ENCODE measurements at regions not wholly inside any gene's neighbourhood (a gene's known extent, or its start where the extent isn't known, plus 50 kb on each side); places are given as distances from the start of the nearest gene placed in this dataset.

GRCh38 chr16:87126403-87127025 lies 190.7 kb downstream of the C16orf95 start:
- ChIA-PET POLR2A (no interaction called here), CTCF (no interaction called here)
- TF ChIP-seq ZNF214 (tag by site-specific recombination; IDR thresholded peaks at IDR 0.05; ENCODE audit: borderline replicate concordance) (no peak), RBAK (tag by site-specific recombination; IDR thresholded peaks at IDR 0.05) (no peak), ZNF23 (tag by site-specific recombination; IDR thresholded peaks at IDR 0.05; ENCODE audit: borderline replicate concordance) (no peak), ZNF549 (tag by site-specific recombination; IDR thresholded peaks at IDR 0.05) (no peak), ZNF114 (tag by site-specific recombination; IDR thresholded peaks at IDR 0.05) (no peak)

GRCh38 chr16:87127061-87127765 lies 190.0 kb downstream of the C16orf95 start:
- Histone ChIP-seq H3K4me1 (ENCODE audit: control insufficient read depth, insufficient read depth, low read length) (no peaks in the 10 kb centered on the region), H3K36me3 (ENCODE audit: control insufficient read depth in 2 of 2, insufficient read depth in 1 of 2, low read length in 2 of 2) (no peaks in the 10 kb centered on the region), H3K9me3 (ENCODE audit: control insufficient read depth, insufficient read depth, low read depth, low read length) (no peaks in the 10 kb centered on the region), H3K4me3 (ENCODE audit: low read depth, low read length) (no peak overlapping the region), H3K27ac (ENCODE audit: extremely low read depth, low read depth, low read length) (no peak overlapping the region)
- ChIA-PET POLR2A (no interaction called here), CTCF (no interaction called here)
- TF ChIP-seq ZNF677 (tag by site-specific recombination; IDR thresholded peaks at IDR 0.05) (no peak), ZNF266 (tag by site-specific recombination; IDR thresholded peaks at IDR 0.05; ENCODE audit: low read depth) (no peak), ZIC2 (tag by site-specific recombination; IDR thresholded peaks at IDR 0.05) (0 out of 2 replicates have a peak, but pooled peaks have one; percentile 16)

More at GRCh38 chr16:87126403-87127025, 190.7 kb downstream of the C16orf95 start:
- H3K9me3 ChIP-seq (ENCODE audit: control insufficient read depth, insufficient read depth, low read depth, low read length), result no peaks in the 10 kb centered on the region
- no peaks in the 10 kb centered on the region for H3K36me3 ChIP-seq (ENCODE audit: control insufficient read depth in 2 of 2, insufficient read depth in 1 of 2, low read length in 2 of 2)
- H3K27ac ChIP-seq (ENCODE audit: extremely low read depth, low read depth, low read length), result no peak overlapping the region
- H3K4me1 ChIP-seq (ENCODE audit: control insufficient read depth, insufficient read depth, low read length), result no peaks in the 10 kb centered on the region
- no peak overlapping the region for H3K4me3 ChIP-seq (ENCODE audit: low read depth, low read length)

- CTCF ChIA-PET, result no interaction called here
- H3K27ac ChIP-seq (ENCODE audit: extremely low read depth, low read depth, low read length), result no peak overlapping the region
- H3K36me3 ChIP-seq (ENCODE audit: control insufficient read depth in 2 of 2, insufficient read depth in 1 of 2, low read length in 2 of 2), result no peaks in the 10 kb centered on the region
- no peaks in the 10 kb centered on the region for H3K4me1 ChIP-seq (ENCODE audit: control insufficient read depth, insufficient read depth, low read length)
- H3K9me3 ChIP-seq (ENCODE audit: control insufficient read depth, insufficient read depth, low read depth, low read length), result no peaks in the 10 kb centered on the region
- no peak overlapping the region for H3K4me3 ChIP-seq (ENCODE audit: low read depth, low read length)
- no peak for TF ChIP-seq SALL2 (tag by site-specific recombination; IDR thresholded peaks at IDR 0.05; ENCODE audit: borderline replicate concordance)
- no peak for TF ChIP-seq ZNF132 (tag by site-specific recombination; IDR thresholded peaks at IDR 0.05; ENCODE audit: borderline replicate concordance)
- no peak for TF ChIP-seq ZNF623 (tag by site-specific recombination; IDR thresholded peaks at IDR 0.05)
- no peak for TF ChIP-seq ZNF639 (tag by site-specific recombination; IDR thresholded peaks at IDR 0.05)
- TF ChIP-seq ZNF664 (tag by site-specific recombination; IDR thresholded peaks at IDR 0.05), result no peak
- no peak for TF ChIP-seq ZNF18 (tag by site-specific recombination; IDR thresholded peaks at IDR 0.05)
- no peak for TF ChIP-seq ZNF76 (tag by site-specific recombination; IDR thresholded peaks at IDR 0.05; ENCODE audit: borderline replicate concordance, low read depth)
- no peak for TF ChIP-seq PATZ1 (tag by site-specific recombination; IDR thresholded peaks at IDR 0.05)
- POLR2A ChIA-PET, result no interaction called here
These were observed 189.4 kb downstream of the C16orf95 start for GRCh38 chr16:87127766-87128147.
